HG03565 (cell line): ENCODE measurements at regions not wholly inside any gene's neighbourhood (a gene's known extent, or its start where the extent isn't known, plus 50 kb on each side); places are given as distances from the start of the nearest gene placed in this dataset.

ENCODE experiments used
- ATAC-seq: cut with Tn5 transposase; IDR thresholded peaks from one replicate; pipeline ENCODE4 v1.9.1; 2021; ENCODE audit warnings: mild to moderate bottlenecking, moderate library complexity; ENCODE audit not compliant: unreplicated experiment

DNA sequence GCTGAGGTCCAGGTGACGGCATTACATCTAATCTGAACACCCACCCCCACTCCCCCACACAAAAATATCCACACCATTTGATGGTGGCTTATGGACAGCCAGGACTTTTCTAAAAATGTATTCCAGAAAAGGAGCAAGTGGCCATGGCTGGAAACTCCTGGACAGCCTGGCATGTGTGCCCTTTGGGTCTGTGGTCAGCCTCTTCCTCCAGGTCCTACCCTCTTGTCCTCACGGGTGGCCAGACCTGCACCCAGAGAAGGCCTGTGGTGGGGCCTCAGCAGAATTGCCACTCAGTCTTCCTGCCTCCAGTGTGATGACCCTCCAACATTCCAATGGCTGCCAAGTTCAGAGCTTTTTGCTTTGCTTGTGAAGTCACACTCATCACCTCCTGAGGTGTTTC is 600.6 kb downstream of the AJAP1 start:
- ATAC-seq: no peak

DNA sequence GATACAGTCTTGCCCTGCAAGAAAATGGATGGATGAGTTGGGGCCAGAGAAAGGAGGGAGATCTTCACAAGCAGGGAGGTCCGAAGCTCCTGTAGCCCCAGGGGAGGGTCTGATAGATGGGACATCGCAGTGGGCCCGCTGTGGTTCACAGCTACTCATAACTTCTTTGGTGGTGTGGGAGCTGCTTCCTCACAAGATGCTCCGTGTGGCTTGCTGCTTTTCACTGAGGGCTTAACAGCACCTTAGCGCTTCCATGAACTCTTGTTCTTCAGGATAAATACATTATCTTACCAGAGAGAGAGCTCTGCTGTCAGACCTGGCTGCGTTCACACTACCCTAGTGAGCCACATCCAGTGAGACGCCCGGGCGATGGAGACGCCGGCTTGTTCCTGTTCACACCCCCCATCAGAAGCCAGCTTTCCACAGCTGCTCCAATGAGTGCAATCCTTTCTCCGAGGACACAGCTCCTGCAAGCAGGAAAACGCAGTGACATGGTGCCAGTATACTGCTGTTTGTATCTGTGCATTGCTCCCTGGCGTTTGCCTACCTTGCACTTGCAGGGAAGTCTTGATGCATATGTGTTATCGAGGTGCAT is 599.8 kb downstream of the AJAP1 start:
- ATAC-seq: no peak

- ATAC-seq: no peak
These were observed 598.6 kb downstream of the AJAP1 start for GRCh38 chr1:5253036-5253435.

GRCh38 chr1:5250336-5250735 is 595.9 kb downstream of the AJAP1 start:
- no peak for ATAC-seq

GRCh38 chr1:5245348-5245747 is 590.9 kb downstream of the AJAP1 start:
- no peak for ATAC-seq

DNA sequence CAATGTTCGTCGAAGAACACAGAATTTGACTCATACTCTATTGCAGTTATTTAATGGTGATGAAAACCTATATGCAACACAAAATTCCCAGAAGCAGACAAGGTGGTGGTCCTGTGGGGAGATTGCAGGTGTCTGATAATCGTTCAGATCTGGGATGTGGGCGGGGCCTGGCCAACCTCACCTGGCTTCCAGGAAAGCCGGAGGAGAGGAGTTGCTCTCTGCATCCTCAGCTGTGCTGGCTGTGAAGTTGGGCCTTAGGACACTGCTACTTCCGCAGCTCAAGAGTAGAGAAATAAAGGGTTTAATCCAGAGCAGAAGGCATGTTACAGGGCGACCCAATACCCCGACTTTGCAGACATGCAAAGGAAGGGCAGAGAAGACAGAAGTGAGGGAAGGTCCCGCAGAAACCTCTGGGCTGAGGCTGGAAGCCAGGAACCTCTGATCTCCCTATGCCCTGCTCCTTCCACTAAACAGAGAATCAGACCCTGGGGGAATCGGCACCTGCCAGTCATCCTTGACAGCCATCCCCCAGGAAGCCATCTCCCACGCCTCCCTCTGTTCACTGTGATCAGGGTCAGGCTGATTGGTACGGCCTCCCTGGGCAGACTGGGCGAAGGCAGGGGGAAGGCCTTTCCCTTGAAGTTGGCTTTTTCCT is 590.3 kb downstream of the AJAP1 start:
- ATAC-seq: no peak

DNA sequence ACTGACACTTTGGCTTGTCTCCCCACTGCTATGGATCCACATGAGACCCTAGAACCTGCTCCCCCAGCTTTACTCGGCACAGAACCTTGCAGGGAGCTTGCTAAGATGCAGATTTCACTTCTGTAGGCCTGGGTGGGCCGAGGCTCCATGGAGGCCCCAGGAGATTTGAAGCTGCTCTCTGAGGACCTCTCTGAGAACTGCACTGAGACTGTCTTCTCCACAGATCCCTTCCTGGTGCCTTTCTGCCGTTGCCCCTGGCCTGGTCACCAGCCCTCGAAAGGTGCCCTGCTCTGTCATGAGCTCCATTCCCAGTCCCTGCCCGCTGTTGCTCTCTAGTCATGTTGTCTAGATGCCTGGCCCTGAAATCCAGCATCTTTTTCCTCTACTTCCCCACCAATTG is 588.4 kb downstream of the AJAP1 start:
- ATAC-seq: no peak

DNA sequence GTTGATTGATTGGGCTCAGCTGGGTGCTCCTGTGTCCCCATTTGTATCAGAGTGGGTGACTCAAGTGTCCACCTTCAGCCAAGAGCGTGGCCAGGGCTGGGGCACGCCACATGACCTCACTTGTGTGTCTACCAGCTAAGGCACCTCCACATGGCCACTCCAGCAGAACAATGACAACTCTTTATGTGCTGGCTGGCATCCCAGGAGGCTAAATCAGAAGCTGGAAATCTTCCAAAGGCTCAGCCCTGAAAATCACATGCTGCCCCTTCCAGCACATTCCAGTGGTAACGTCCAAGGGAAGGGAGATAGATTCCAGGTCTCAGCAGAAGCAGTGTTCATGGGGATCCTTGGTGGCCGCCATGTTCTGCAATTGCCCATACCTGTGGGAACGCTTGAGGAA is 585.5 kb downstream of the AJAP1 start:
- no peak for ATAC-seq

DNA sequence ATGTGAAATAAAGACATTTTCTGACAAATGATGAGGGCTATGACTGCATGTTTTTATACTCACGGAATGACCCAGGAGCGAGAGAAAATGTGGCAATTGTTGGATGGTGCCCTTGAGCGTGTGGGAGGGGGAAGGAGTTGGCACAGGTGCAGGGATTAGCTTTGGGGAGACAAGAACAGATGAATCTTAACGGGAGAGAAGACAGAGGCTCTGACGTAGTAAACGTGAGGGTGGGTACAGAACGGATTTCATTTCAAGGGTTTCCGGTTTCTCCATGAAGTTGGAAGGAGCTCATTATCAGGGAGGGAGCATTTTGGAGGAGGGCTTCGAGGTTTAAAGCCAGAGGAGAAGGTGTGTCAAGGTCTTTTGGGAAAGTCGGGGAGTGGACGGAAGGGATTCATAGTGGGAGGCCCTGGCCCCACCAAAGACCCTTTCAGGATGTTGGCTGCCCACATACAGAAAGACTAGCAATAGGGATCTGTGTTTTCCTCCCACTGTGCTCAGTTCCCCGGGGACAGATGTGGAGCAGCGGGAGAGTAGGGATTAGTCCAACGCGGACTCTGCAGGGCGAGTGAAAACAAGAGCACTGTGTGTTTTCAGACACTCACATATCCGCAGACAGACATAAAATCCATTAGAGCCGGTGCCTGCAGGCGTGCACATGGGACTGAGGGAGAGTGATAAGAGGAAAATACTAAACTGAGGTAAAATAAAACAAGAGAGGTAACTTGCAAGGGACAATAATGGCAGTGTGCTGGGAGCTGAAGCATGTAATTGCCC is 584.1 kb downstream of the AJAP1 start:
- ATAC-seq: no peak

- ATAC-seq: no peak
These were observed 581.0 kb downstream of the AJAP1 start for GRCh38 chr1:5235355-5235899.

DNA sequence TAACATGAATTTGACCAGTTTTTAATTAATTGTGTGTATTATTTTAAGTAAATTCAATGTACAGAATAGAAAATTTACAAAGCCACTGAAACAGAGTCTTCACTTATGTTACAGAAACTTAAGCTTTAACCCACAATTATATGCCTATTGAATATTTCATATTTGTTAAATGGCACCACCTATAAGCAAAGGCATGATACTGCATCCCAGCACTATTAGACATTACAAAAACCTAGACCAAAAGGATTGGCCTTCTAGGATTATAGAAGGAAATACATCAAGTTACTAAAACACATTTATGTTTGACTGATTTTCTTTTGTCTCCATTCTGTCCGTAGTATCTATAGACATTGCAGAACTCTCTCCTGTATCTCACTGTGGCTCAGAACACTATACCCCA is 578.1 kb downstream of the AJAP1 start:
- no peak for ATAC-seq

DNA sequence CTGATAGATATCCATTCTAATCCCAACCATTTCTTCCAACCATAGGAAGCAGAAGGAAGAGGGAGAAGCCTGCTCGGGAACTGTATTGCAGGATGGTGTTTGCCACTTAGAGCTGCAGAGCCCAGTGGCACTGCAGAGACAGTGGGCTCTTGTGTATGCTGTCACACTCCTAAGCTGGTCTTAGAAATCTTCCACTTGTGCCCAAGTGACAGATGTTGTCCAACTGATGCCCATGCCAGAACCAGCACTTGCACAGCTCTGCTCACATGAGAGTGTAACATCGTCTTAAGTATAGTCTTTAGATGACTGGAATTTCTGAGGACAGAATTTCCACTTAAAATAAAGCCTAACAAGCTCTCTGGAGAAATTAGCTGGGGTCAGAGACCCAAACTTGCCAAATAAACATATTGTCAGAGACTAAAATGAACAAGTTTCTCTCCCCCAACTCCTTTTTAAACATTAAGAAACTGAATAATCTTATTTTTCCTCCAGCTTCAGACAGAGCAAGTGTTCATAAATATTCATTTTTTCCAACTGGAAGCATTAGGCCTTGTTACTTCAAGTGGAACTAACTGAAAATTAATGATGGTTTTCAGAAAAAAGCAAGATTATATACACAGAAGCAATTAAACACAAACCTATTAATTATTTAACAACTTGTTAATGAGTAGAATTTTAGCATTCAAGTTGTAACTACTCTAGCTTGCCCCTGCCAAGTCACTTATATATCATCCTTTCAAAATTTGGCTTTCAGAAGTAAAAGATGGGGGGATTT is 577.3 kb downstream of the AJAP1 start:
- no peak for ATAC-seq

GRCh38 chr1:5227114-5227513 is 572.7 kb downstream of the AJAP1 start:
- ATAC-seq: no peak

- ATAC-seq: no peak
These were observed 571.6 kb downstream of the AJAP1 start for GRCh38 chr1:5225707-5226704.

- ATAC-seq: no peak
These were observed 568.8 kb downstream of the AJAP1 start for GRCh38 chr1:5223206-5223605.

DNA sequence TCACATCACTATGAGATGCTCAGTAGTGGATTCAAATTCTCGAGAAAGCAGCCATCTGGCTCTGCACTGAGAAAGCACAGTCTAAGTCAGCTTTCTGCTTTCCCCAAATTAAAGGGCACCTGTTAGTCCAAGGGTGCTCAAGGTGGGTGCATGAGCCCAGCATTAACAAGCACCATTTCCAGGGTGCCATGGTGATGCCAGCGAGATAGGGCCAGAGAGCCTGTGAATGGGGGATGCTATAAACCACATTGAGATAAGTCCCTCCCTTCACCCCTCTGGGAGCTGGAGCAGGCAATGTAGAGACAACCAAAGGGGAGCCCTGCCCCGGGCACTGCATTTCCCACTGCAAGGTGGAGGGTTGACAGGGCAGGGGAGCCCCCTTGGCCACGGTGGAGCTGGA is 568.2 kb downstream of the AJAP1 start:
- ATAC-seq: no peak

DNA sequence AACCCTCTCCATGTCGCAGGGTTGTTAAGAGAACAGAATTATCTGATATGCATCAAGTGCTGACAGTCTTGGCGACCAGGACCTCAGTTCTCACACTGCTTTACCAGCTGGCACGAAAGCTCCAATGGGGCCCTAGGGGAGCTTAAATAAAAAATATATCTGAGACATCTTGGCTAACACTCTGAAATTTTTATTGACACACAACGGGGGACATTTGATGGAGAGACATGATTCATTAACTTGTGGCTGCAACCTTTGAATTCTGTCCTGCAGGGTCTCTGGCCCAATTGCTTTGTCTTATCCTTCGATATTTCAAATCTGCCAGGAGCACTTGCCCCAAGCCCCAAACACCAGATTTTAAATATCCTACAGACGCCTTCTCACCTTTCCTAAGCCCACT is 567.0 kb downstream of the AJAP1 start:
- ATAC-seq: no peak

GRCh38 chr1:5220821-5221220 is 566.4 kb downstream of the AJAP1 start:
- no peak for ATAC-seq

DNA sequence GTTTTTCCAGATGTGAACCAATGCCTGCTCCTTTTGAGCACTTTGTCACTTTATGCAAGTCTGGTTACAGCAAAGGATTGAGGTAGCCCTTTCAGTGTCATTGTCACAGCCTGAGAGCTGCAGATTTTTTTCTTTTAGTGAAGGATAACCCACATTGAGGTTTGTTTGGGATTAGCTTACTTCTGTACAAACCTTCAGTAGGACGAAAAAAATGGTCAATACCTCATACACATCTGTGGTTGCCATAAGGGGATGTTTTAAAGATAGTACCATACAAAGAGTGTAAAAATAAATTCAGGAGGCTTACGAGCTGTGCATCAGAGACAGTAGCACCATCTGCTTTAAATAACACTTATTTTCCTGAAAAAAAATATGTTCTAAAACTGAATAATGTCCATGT is 566.0 kb downstream of the AJAP1 start:
- no peak for ATAC-seq

GRCh38 chr1:5200006-5200405 is 545.6 kb downstream of the AJAP1 start:
- ATAC-seq: no peak
